ENCODE measurements at regions not wholly inside any gene's neighbourhood (a gene's known extent, or its start where the extent isn't known, plus 50 kb on each side); places are given as distances from the start of the nearest gene placed in this dataset.

DNA sequence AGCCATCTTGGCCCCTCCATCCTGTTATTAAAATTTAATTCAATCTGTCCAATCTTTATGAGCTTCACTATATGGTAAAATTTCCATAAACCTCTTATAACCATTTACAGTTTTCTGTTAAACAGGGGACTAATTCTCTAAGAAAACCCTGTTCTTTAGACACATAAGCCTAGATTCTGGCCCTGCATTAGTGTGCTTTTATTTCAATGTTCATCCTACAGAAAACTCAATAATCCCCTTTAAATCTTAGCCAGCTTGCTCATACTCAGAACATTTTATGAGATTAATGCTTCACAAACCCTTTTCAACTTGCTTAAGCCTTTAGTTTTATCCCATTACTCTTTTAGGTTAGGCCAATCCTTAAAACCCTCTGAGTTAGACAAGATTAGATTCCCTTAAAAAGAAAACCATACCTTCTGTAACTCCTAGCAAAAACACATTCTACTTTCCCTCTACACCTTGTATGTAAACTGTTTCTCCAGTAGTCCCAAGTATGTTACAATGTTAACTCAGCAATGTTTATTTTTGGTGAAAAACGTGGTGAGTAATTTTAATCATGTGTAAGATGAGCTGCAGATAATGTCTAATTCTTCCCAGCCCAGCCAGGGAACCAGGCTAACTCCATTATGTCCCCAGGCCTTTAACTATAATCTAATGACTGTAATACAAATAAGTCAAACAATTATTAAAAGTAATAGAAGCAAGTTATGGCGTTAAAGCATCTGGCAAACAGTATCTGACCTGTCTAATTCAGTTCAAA, 1953.4 kb upstream of the LRRTM1 start:
- no peak for ATAC-seq (ENCODE audit: poor library complexity)
- no peak for TF ChIP-seq CTCF (IDR thresholded peaks at IDR 0.05)
- Mint-ChIP-seq H3K27me3 (no peaks in the 10 kb centered on the region), H3K36me3 (ENCODE audit: low read depth) (no peaks in the 10 kb centered on the region), H3K4me3 (no peak overlapping the region), H3K9me3 (peaks cover 16% of the 10 kb centered on the region), H3K4me1 (ENCODE audit: low read depth) (no peaks in the 10 kb centered on the region), H3K27ac (no peak overlapping the region)
- POLR2A ChIA-PET = no interaction called here
- no peaks in the 10 kb centered on the region for H3K4me1 ChIP-seq (ENCODE audit: insufficient read depth, low read length)
- no peaks in the 10 kb centered on the region for H3K27me3 ChIP-seq (ENCODE audit: control insufficient read depth in 1 of 2, insufficient read depth in 2 of 2, low read length in 2 of 2)
- H3K4me3 ChIP-seq (ENCODE audit: low read length) = no peak overlapping the region
- H3K36me3 ChIP-seq (ENCODE audit: insufficient read depth, low read length) = no peaks in the 10 kb centered on the region
- CTCF ChIA-PET = no interaction called here
- H3K27ac ChIP-seq (ENCODE audit: low read depth in 1 of 2, low read length in 2 of 2) = no peak overlapping the region
- DNase-seq = no peak
- peaks cover 7 to 21% of the 10 kb centered on the region in 2 experiments for H3K9me3 ChIP-seq (ENCODE audit: control insufficient read depth in 1 of 2, insufficient read depth in 1 of 2, low read length in 2 of 2)
- intact Hi-C loops (cut with DNase I, micrococcal nuclease) = no loop called here

DNA sequence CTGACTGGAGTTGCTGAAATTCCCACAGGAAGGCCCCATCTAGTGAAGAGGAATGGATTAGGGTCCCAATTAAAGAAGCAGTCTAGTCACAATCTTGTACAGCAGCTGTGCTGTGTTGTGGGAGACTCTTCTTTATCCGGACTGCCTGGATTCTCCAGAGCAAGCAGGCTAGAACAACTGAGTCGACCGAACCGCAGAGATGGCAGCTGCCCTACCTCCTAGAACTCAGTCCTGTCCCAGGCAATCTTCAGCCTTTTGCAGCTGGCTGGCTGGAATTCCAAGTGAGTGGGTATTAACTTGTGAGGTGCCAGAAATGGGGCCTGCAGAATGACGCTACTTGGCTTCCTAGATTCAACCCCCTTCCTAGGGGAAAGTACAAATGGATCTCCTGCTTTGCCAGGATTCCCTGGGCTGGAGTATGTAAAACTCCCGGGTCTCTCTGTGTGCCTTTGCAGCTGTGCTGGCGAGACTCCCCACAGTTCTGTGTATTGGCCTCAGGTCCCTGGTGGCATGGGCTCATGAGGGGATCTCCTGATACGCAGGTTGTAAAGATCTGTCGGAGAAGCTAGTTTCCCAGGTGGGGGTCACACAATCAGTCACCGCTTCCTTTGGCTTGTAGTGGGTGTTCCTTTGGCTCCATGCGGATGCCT, 1952.6 kb upstream of the LRRTM1 start:
- H3K9me3 ChIP-seq (ENCODE audit: control insufficient read depth in 1 of 2, insufficient read depth in 1 of 2, low read length in 2 of 2) = peaks cover 7 to 18% of the 10 kb centered on the region in 2 experiments
- H3K27me3 ChIP-seq (ENCODE audit: control insufficient read depth in 1 of 2, insufficient read depth in 2 of 2, low read length in 2 of 2) = no peaks in the 10 kb centered on the region
- intact Hi-C loops (cut with DNase I, micrococcal nuclease) = no loop called here
- TF ChIP-seq CTCF (IDR thresholded peaks at IDR 0.05) = no peak
- Mint-ChIP-seq H3K9me3 (peaks cover 12% of the 10 kb centered on the region), H3K4me3 (no peak overlapping the region), H3K36me3 (ENCODE audit: low read depth) (no peaks in the 10 kb centered on the region), H3K27me3 (no peaks in the 10 kb centered on the region), H3K27ac (no peak overlapping the region), H3K4me1 (ENCODE audit: low read depth) (no peaks in the 10 kb centered on the region)
- no peaks in the 10 kb centered on the region for H3K4me1 ChIP-seq (ENCODE audit: insufficient read depth, low read length)
- no peak overlapping the region for H3K4me3 ChIP-seq (ENCODE audit: low read length)
- no peak for ATAC-seq (ENCODE audit: poor library complexity)
- no peak for DNase-seq
- H3K27ac ChIP-seq (ENCODE audit: low read depth in 1 of 2, low read length in 2 of 2) = no peak overlapping the region
- ChIA-PET POLR2A (no interaction called here), CTCF (interaction anchor here (0.6 kb wide), 1 partner anchor 24 kb away, joined by 3 read pairs; no protein-coding TSS in a partner anchor)
- H3K36me3 ChIP-seq (ENCODE audit: insufficient read depth, low read length) = no peaks in the 10 kb centered on the region

GRCh38 chr2:82256288-82256687, 1951.7 kb upstream of the LRRTM1 start:
- intact Hi-C loops (cut with DNase I, micrococcal nuclease) = no loop called here
- CTCF ChIA-PET = interaction anchor here (0.6 kb wide), 1 partner anchor 23 kb away, joined by 3 read pairs; no protein-coding TSS in a partner anchor
- TF ChIP-seq CTCF (IDR thresholded peaks at IDR 0.05) = no peak

More at GRCh38 chr2:82256288-82256687, 1951.7 kb upstream of the LRRTM1 start:
- no peak for DNase-seq
- Histone ChIP-seq H3K27ac (ENCODE audit: low read depth in 1 of 2, low read length in 2 of 2) (no peak overlapping the region), H3K36me3 (ENCODE audit: insufficient read depth, low read length) (no peaks in the 10 kb centered on the region), H3K9me3 (ENCODE audit: control insufficient read depth in 1 of 2, insufficient read depth in 1 of 2, low read length in 2 of 2) (peaks cover 7 to 18% of the 10 kb centered on the region in 2 experiments), H3K4me3 (ENCODE audit: low read length) (no peak overlapping the region), H3K27me3 (ENCODE audit: control insufficient read depth in 1 of 2, insufficient read depth in 2 of 2, low read length in 2 of 2) (no peaks in the 10 kb centered on the region), H3K4me1 (ENCODE audit: insufficient read depth, low read length) (no peaks in the 10 kb centered on the region)
- H3K27me3 Mint-ChIP-seq = no peaks in the 10 kb centered on the region
- ATAC-seq (ENCODE audit: poor library complexity) = no peak
- no peaks in the 10 kb centered on the region for H3K4me1 Mint-ChIP-seq (ENCODE audit: low read depth)
- H3K9me3 Mint-ChIP-seq = peaks cover 12% of the 10 kb centered on the region
- POLR2A ChIA-PET = no interaction called here
- no peak overlapping the region for H3K27ac Mint-ChIP-seq
- no peaks in the 10 kb centered on the region for H3K36me3 Mint-ChIP-seq (ENCODE audit: low read depth)
- no peak overlapping the region for H3K4me3 Mint-ChIP-seq
